GM12864 (cell line): ENCODE measurements at regions not wholly inside any gene's neighbourhood (a gene's known extent, or its start where the extent isn't known, plus 50 kb on each side); places are given as distances from the start of the nearest gene placed in this dataset.

Experiments
- DNase-seq: peaks from one replicate; pipeline ENCODE4 v3.0.0-alpha.2; 2011; ENCODE audit warnings: low read depth
- H3K4me3 ChIP-seq: 2 replicates; pipeline ENCODE4 v1.5.1; 2011; ENCODE audit warnings: mild to moderate bottlenecking, low read depth, low read length, control low read depth
- CTCF ChIP-seq: IDR thresholded peaks from 2 replicates; pipeline ENCODE4 v1.5.1; 2011; ENCODE audit warnings: low read depth, mild to moderate bottlenecking, moderate library complexity, low read length, control low read depth, inconsistent platforms; ENCODE audit errors: missing control alignments

GRCh38 chr9:108377382-108377781 lies 478.4 kb downstream of the ACTL7B start:
- no peak for DNase-seq
- TF ChIP-seq CTCF = no peak
- no peak overlapping the region for H3K4me3 ChIP-seq

GRCh38 chr9:108376140-108376539 lies 479.6 kb downstream of the ACTL7B start:
- DNase-seq = no peak
- no peak overlapping the region for H3K4me3 ChIP-seq
- no peak for TF ChIP-seq CTCF

GRCh38 chr9:108374626-108375025 lies 481.2 kb downstream of the ACTL7B start:
- no peak for TF ChIP-seq CTCF
- no peak overlapping the region for H3K4me3 ChIP-seq
- DNase-seq = no peak

GRCh38 chr9:108367188-108367587 lies 488.6 kb downstream of the ACTL7B start:
- no peak for TF ChIP-seq CTCF
- DNase-seq = no peak
- no peak overlapping the region for H3K4me3 ChIP-seq

- no peak overlapping the region for H3K4me3 ChIP-seq
- no peak for TF ChIP-seq CTCF
- DNase-seq = no peak
Observed at GRCh38 chr9:108363311-108363710, 492.5 kb downstream of the ACTL7B start.

GRCh38 chr9:108360304-108360703 lies 495.5 kb downstream of the ACTL7B start:
- no peak for TF ChIP-seq CTCF
- no peak for DNase-seq
- no peak overlapping the region for H3K4me3 ChIP-seq

GRCh38 chr9:108356806-108357205 lies 499.0 kb downstream of the ACTL7B start:
- no peak for TF ChIP-seq CTCF
- DNase-seq = no peak
- no peak overlapping the region for H3K4me3 ChIP-seq
